Liver (tissue), 3 donors: ENCODE measurements at regions not wholly inside any gene's neighbourhood (a gene's known extent, or its start where the extent isn't known, plus 50 kb on each side); places are given as distances from the start of the nearest gene placed in this dataset.

Experiments
- ATF3 ChIP-seq: IDR thresholded peaks from 2 replicates; pipeline ENCODE4 v1.6.1; 2016; ENCODE audit warnings: antibody characterized with exemption
- CTCF ChIP-seq: fragments of 150-350 bp; IDR thresholded peaks from 2 replicates; pipeline ENCODE4 v1.5.1; 2017; ENCODE audit warnings: improper control_type of control experiment, low read depth, low read length; ENCODE audit not compliant: missing input control
- EGR1 ChIP-seq, 2 donors: IDR thresholded peaks; 2 replicates each; pipeline ENCODE4 v1.6.1; 2016 to 2018; ENCODE audit warnings: antibody characterized with exemption in 2 of 2, low read depth in 2 of 2
- MAX ChIP-seq: IDR thresholded peaks from 2 replicates; pipeline ENCODE4 v1.6.1; 2016; ENCODE audit warnings: antibody characterized with exemption
- RAD21 ChIP-seq, 2 donors: IDR thresholded peaks; 2 replicates each; pipeline ENCODE4 v1.6.1; 2016; ENCODE audit warnings: antibody characterized with exemption in 2 of 2, mild to moderate bottlenecking in 2 of 2
- REST ChIP-seq: IDR thresholded peaks from 2 replicates; pipeline ENCODE4 v1.6.1; 2016; ENCODE audit warnings: antibody characterized with exemption, mild to moderate bottlenecking
- ZBTB33 ChIP-seq: IDR thresholded peaks from 2 replicates; pipeline ENCODE4 v1.6.1; 2016; ENCODE audit warnings: antibody characterized with exemption
- donor health status: healthy.
- donor health status: healthy.

GRCh38 chr2:65582364-65582763 is 150.0 kb upstream of the SPRED2 start:
- no peak for TF ChIP-seq CTCF
- no peak for TF ChIP-seq EGR1 (IDR thresholded peaks at IDR 0.05; ENCODE audit: low read depth in 2 of 2)
- no peak for TF ChIP-seq REST
- no peak for TF ChIP-seq MAX
- no peak for TF ChIP-seq ZBTB33
- no peak for TF ChIP-seq RAD21 (IDR thresholded peaks at IDR 0.05)
- TF ChIP-seq ATF3 = no peak
